IPS DF 4.7 (cell line): ENCODE measurements at regions not wholly inside any gene's neighbourhood (a gene's known extent, or its start where the extent isn't known, plus 50 kb on each side); places are given as distances from the start of the nearest gene placed in this dataset.

Source experiments
- DNase-seq: peaks from one replicate; pipeline ENCODE4 v3.0.0-alpha.2; 2013; ENCODE audit warnings: low spot score; ENCODE audit errors: extremely low read depth

DNA sequence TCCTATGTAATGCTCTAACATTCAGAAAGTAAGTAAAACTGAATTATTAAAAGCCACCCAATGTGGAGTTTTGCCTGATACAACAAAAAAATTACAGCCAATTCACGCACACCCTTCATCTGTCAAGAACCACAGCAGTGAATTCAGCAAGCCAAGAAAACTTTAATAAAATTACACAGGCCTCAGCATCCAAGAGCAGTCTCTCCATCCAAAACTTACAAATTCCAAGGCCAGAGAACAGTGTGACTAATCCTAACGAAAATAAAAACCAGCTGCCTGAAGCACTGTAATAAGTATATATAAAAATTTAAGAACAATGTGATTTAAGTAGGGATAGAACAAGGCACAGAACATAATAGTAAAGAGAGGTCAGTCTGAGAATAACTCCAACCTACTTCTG, 54.2 kb downstream of the SIX6 start:
- DNase-seq, result no peak

GRCh38 chr14:60565211-60565610, 56.3 kb downstream of the SIX6 start:
- DNase-seq, result no peak

DNA sequence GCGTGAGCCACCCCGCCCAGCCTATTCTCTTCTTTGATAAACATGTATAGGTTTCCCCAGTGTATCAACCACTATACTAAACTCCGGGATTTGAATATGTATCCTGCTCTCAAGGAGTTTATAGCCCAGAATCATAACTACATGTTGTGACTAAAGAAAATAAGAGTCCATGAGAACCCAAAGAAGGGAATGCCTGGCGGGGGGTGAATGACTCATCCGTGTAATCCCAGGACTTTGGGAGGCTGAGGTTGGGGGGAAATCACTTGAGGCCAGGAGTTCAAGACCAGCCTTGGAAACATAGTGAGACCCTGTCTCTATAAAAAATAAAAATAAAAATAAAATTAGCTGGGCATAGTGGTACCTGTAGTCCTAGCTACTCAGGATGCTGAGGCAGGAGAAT, 57.2 kb downstream of the SIX6 start:
- no peak for DNase-seq

DNA sequence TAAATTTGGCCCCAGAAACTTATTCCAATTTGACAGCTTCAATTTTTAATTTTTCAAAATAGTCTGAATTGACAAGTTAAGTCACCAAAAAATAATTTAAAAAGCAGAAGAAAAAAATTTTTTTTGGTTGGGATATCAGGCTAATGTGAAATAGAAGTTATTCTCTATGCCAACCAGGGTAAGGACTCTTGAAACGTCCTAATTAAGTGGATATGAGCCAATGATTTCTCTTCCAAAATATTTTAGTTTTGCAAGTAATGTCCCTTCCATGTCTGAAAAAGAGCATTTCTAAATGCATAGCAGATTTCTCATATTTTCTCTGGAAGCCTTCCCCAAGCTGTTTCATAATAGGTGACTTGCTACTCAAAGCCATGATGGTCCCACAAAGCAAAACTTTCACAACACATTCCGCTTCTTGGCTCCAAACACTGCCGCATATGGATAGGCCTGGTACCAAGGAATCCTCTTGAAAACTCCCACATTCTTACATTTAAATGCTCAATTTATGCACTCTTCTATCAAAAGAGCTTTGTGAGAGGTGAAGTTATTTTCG, 65.1 kb downstream of the SIX6 start:
- no peak for DNase-seq

GRCh38 chr14:60575008-60575407, 66.1 kb downstream of the SIX6 start:
- no peak for DNase-seq

DNA sequence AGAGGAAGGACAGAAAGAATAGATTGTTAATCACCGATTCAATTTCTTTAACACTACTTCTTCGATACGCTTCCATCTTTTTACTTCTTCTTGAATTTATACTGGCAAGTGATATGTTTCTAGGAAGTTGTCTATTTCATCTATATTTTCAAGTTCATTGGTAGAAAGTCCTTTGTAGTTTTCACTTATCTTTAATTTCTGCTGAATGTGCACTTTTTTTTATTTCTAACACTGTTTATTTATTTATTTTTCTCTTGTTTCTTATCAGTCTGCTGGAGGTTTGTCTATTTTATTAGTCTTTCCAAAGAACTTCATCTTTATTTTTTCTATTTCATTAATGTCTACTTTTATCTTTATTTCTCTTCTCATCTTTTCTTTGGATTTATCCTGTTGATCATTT, 63.6 kb downstream of the SIX1 start:
- DNase-seq, result no peak

DNA sequence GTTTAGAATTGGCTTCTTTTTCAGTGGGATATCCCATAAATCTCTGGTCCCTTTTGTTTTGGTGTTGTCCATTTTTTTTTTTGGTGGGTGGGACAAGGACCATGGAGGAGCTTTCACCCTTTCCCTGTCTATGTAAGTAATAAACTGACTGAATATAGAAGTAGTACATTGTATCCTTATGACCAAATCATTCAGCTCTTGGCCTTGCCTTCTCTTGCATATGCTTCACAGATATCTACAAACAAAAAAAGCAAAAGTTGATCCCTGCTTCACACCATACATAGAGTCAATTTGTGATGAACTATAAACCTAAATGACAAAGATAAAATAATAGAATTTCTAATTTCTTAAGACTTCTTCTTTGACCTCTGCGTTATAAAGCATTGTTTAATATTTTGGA, 59.8 kb downstream of the SIX1 start:
- no peak for DNase-seq

DNA sequence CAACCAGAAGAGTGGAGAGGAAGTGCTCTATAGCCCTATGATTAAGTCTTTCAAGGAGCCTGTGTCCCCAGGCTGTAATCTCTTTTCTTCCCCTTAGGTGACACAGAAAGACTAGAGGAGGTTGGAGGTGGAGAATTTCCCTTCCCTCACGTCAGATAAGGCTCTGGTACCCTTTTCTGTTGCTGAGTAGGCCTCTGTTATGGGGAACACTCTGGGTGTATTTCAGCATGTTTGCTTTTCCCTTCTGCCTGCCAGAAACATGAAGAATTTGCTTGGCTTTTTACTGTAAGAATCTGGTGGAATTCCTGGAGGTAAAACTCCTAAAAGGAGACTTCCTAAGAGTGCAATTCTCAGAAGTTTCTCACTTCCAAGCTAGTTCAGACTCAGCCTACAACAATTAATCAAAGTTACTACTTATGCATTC, 58.3 kb downstream of the SIX1 start:
- peak; percentile 3 for DNase-seq
